NCI-H2171 treated with DMSO at 0.1 percent for 48 hours (cell line): ENCODE measurements at regions not wholly inside any gene's neighbourhood (a gene's known extent, or its start where the extent isn't known, plus 50 kb on each side); places are given as distances from the start of the nearest gene placed in this dataset.

ENCODE experiments used
- DNase-seq: peaks from one replicate; lab custom pipeline; 2025; lab: John Stamatoyannopoulos, UW

DNA sequence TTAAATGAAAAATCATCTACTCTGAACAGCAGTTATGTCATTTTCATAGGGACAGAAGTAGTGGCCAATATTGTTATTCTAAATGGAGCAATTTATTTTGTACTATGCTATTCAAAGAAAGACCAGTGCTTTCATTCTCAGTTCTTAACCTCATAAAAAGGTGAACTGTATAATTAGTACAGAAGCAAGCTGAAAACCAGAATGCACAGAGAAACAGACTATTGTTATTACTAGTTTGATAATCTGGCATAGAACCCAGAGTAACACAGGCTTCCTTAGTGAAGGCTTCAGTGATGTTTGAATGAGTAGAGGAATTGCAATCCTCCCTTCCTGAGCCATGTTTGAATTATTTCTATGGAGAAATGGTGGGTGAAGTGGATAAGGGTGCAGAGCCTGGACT, 131.6 kb upstream of the LRRC7 start:
- DNase-seq, result no peak

DNA sequence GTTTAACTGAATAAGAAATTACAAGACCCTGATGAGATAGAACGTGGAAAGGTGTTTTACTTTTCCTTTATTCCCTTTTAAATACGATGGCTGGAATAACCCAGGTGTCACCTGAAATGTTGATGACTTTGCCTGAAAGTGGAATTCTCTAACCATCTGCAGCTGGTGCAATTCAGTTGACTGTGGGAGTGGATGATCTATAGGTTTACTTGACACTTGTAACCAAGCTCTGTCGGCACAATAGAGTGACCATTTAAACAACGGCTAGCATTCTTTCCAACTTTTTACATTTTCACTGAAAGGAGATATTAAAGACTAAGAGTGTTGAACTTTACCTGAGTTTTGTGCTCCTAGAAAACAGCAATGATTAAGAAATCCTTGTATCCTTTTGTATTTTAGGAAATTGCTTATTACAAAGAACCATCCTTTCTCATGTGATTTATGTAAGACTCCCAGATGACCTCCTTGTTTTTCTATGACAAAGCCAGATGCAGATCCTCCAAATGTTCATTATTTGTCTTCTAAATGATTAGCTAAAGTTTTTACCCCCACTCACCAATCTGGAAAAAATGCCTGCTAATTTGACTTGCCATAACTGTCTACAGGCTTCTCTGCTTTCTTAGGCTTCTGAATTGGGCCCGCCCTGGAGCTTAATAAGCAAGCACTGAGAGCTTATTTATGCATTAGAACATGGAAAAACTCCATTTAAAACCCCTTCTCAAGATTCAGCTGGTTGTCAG, 129.5 kb upstream of the LRRC7 start:
- DNase-seq, result no peak

DNA sequence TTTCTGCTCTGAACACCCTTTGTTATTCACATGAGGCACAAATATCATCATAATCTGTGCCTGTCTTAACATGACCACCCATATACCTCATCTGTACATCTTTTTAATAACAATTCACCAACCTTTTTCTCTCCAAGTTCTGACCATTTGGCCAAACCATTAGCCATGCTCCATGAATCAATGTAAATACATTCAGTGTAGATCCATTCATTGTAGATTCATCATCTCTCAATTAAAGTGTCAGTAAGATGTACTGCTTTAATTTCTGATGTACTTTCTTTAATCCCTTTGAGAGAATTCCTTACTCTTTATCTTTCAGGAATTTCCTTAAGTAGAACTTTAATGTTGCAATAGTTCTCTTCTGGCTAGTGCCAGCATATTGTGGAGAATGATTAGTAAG, 126.2 kb upstream of the LRRC7 start:
- DNase-seq, result no peak

DNA sequence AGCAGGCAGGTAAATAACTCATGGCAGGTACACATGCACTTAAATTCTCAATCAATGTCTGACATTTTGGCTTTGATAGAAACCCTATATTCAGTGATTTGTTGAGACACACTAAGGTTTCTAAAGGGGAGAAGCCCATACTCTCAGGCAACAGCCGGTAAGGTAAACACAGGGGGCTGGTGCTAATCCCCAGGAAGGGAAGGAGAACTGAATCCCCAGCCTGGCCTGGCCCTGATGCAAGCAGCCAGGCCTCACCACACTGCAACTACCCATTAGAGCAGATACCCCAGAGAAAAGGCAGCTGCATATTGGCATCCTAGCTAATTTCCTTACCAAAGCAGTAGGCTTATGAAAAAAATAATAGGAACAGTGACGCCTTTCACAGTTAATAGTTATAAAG, 116.5 kb upstream of the LRRC7 start:
- DNase-seq, result no peak

DNA sequence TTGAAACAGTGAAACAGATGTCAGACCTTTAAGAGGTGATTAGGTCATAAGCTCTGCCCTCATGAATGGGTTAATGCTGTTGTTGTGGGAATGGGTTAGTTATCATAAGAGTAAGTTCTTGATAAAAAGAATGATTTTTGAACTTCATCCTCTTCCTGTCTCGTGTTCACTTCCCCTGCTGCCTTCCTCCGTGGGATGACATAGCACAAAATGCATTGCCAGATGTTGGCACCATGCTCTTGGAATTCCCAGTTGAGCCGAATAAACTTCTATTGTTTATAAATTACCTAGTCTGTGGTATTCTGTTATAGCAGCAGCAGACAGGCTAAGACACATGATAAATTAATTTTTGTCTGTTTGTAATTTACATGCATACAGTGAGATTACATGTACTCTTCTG, 112.0 kb upstream of the LRRC7 start:
- no peak for DNase-seq

DNA sequence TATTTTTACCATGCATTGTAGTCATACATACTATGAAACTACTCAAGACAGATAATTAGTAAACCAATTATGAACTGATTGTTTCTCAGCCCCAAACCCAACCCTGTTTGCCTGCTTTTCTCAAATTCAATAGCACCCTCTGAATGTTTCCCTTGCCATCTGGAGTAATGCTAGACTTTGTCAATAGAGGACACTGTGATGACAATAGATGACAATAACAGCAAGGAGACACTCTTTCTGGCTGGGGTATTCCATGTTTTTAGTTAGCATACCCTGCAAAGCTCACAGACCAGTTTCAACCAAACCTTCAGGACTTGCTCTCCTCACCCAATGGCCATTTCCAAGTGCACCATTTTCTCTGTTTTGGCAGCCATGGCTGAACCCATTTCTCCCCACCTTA, 108.5 kb upstream of the LRRC7 start:
- no peak for DNase-seq

DNA sequence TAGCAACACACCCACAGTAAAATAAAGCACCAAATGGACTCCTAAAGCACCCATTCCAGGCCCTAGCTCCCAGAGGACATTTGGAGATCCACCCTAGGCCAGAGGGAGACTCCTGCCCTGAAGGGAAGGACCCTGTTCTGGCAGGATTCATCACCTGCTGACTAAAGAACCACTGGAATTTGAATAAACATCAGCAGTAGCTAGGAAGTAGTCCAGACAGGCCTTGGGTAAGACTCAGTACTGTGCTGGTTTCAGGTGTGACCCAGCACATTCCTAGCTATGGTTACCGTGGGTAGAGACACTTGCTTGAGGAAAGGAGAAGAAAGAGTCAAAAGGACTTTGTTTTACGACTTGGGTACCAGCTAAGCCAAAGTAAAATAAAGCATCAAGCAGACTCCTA, 92.7 kb upstream of the LRRC7 start:
- DNase-seq, result no peak

DNA sequence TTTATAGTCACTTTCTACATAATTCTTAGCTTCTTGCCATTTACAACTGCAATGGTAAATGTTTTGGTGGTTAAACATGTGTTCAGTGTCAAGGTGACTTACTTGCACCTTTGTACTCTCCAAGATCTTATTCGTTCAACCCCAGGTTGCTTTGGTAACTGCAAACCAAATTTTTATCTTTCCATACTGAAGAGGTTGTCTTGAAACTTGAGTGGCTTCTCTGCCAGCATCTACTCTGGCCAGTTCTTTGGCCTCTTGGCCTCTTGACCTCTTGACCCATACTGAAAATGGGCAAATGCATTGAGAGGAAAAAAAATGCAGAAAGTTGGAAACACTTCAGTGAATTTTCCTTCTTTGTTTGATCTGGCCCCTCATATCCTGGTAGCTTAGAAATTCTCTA, 88.0 kb upstream of the LRRC7 start:
- no peak for DNase-seq

DNA sequence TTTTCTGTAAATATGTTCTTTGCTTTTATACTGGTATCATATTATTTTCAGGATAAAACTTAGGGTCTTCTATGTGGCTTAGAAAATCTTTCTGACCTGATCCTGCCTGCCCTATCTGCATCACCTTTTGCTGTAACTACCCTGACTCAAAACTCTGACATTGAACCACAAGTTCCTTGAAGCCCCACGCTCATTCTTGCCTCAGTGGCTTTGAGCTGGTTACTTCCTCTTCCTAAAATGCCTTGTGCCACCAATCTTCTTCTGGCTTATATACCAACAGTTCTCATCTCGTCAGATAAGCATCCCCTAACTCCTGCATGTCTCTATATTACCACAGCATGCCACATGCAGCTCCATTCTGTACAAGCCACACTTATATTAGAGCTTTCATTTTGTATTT, 84.5 kb upstream of the LRRC7 start:
- no peak for DNase-seq

DNA sequence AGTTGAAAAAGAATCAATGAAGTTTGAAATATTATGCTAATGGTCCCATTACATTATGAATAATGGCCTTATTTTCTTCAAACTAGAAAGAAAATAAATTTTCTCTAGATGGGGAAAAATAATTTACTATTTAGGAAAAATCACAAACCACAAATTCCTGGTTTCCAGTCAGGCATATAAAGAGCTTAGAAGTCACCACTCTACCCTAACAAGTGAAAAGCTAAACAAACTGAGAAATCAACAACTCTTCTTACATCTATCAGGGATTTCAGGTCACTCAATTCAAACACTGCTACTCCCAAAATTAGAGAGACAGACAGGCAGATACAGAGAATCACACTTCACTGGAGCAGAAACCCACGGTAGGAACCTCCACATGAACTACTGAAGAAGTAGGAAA, 82.1 kb upstream of the LRRC7 start:
- DNase-seq, result no peak

DNA sequence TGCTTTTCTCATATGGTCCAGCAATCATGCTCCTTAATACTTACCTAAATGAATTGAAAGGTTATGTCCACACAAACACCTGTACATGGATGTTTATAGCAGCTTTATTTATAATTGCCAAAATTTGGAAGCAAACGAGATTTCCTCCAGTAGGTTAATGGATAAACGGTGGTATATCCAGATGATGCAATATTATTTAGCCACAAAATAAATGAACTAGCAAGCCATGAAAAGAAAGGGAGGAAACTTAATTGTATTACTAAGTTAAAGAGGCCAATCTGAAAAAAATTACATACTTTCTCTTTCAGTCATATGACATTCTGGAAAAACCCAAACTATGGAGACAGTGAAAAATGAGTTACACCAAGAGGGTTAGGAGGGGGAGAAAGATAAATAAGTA, 76.3 kb upstream of the LRRC7 start:
- DNase-seq, result no peak

DNA sequence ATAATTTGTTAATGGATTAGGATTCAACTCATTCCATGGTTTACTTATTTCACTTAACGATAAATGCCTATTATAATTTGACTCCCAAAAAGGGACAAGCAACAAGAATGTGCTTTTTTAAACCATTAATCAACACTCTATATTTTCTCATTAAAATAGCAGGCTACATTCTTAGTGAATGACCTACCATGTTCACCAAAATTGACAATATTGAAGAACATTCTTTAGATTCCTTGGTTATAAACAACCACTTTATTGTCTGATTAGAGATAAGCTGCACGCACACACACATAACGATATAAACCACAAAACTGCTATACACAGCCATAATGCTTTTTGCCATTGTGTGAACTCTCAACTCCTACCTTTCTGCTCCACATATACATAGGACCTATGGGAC, 75.4 kb upstream of the LRRC7 start:
- no peak for DNase-seq

DNA sequence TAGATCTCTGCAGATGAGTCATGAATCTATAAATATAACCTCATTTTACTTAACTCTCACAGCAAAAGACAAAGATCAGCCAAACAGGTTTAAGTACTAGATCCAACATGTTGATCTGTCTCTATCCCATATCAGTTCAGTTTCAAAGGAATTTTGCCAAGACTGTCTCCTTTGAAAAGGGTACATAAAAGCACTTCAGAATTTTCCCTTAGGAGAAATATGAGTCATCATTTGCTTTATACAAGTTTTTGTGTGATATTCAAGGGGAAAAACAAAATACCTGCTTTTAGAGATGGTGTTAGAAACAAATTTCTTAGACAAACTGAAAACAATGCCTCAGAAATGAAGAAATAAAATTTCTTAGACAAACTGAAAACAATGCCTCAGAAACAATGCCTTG, 73.5 kb upstream of the LRRC7 start:
- no peak for DNase-seq

DNA sequence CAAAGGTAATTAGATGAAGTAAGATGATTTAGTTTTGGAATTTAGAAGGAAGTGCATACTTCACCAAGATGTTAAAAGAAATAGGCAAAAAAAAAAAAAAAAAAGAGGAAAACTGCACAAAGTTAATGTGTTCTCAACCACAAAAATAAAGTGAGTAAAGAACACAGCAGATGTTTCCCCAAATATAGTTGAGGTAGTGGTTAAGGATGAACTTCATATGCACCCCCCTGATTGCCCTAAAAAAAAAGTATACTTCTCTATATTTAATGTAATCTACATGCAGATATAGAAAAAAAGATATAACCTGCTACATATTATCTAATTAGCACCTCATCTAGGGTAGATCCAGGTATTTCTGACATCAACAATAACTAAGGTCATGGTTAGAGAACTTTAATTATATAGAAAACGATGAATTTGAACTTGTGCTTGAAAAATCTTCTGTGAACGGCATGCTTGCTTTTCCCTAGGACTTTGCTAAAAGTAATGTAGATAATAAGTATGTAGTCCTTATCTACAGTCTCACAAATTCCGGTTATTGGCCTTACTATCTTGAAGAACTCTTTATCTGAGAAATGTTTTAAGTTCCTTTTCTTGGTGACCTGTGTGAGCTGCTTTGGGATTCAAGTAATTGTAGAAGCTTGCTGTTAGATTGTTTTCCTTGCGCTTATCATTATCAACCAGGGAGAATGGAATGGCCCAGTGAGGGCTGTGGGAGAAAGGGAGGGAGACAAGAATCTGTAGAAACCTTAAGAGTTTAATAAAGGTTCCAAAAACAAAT, 70.1 kb upstream of the LRRC7 start:
- no peak for DNase-seq

DNA sequence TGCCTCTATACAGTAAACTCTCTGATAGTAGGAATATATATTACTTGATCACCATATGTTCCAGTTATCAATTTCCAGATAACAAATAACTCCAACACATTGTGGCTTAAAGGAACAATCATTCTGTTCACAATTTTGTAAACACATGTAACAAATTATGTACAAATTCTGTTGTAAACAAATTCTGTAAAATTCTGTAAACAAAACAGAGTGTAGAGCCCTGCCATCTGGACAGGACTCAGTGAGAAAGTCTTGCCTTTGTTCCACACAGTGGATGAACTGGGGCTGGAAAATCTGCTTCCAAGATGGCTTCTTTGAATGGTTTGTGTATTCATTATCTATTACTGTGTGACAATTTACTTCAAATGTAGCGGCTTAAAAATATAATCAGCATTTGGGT, 69.0 kb upstream of the LRRC7 start:
- DNase-seq, result no peak

DNA sequence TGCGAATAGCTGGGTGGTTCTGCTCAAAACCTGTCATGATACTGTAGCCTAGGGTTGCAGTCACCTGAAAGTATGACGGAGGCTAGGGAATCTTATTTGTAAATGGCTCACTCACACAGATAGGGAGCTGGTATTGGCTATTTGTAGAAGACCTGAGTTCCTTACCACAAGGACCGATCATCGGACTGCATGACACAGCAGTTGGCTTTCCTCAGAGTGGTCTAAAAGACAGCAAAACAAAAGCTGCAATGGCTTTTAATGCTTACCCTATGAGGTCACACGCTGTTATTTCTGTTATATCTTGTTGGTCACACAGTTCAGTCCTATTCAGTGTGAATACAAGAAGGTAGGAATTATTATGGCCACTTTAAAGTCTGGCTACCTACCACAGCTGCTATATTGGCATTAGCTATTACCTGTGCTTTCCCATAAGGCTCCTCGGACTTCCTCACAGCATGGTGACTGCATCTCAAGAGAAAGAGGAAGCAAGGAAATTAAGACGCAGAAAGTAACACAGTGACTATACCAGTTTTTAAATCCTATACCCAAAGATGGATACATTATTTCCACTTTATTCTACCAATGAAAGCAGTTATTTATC, 68.4 kb upstream of the LRRC7 start:
- DNase-seq, result no peak

DNA sequence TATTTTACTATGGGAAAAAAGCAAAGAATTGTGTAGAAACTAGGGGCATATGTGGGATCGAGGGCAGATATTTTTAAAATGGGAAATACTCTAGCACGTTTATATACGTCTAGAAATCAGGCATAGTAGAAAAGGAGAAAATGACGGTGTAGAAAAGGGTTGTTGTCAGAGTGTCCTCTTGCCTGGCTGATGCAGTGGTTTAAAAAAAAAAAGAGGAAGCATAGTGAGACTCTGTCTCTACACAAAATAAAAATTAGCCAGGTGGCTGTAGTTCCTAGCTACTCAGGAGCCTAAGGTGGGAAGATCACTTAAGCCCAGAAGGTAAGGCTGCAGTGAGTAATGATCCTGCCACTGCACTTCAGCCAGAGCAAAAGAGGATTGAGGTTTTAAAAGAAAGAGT, 64.7 kb upstream of the LRRC7 start:
- DNase-seq, result no peak

DNA sequence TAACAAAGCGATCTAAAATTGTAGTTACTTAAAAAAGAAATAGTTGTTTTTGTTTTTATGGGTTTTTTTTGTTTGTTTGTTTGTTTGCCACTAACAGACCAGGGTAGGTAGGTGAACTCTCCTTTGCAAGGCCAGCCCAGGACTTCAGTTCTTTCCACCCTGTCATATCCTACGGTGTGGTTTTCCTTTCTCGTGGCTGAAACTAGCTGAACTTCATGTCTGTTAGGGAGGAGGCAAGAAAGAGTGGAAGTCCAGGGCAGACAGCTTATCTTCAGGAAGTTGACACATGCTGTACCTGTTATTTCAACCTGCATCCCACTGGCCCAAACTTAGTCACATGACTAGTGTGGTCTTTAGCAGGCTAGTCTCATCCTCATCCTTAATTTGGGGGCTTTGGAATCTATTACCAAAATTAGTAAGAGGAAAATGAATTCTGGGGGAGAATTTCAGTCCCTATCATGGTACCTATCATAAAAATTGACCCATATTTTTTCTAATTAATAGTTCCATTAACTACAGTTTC, 62.9 kb upstream of the LRRC7 start:
- DNase-seq, result no peak

DNA sequence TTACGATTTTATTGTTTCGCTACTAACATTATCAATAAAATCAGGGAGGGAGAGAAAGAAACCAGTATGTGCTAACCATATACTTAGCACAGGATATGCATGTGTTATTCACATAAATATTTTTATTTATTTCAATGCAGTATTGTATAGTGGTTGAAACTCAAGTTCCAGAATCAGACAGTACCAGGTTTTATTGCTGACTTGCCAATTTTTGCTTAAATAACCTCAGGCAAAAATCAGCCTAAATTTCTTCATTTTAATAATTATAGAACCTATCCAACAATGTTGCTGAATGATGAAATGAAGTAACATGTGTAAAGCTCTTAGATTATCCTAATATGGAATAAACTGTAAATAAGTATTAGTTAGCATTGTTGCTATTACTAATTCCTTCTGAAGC, 61.4 kb upstream of the LRRC7 start:
- no peak for DNase-seq

DNA sequence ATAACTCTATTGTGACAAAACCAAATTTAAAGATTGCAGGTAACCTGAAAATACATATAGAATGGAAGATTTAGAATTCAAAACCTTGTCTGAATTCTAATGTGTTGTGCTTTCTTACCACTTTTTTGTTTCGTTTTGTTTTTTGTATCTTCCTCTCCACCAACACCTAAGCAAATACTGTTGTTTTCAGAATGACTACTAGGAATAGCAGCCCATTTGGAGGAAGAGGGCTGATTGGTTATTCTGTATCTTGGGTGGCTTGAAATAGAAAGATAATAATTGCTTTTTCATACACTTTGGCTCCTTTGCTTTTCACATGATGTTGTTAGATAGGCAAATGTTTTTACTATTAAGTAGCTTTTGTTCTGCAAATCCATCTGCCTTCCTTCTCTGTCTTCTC, 61.0 kb upstream of the LRRC7 start:
- no peak for DNase-seq

DNA sequence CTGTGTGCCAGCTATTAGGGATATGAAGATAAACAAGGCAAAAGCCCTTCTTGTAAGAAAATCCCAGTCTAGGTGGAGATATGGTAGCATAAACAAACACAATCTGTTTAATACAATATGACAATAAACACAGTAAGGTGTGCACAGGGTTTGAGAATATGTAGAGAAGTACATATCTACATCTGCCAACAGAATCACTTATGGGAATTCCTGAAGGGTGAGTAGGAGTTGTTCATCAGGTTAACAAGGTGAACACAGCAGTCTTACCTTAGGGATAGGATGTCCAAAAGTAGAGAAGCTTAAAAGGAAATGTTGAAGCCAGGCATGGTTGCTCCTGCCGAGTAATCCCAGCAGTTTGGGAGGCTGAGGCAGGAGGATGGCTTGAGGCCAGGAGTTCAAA, 57.7 kb upstream of the LRRC7 start:
- no peak for DNase-seq

DNA sequence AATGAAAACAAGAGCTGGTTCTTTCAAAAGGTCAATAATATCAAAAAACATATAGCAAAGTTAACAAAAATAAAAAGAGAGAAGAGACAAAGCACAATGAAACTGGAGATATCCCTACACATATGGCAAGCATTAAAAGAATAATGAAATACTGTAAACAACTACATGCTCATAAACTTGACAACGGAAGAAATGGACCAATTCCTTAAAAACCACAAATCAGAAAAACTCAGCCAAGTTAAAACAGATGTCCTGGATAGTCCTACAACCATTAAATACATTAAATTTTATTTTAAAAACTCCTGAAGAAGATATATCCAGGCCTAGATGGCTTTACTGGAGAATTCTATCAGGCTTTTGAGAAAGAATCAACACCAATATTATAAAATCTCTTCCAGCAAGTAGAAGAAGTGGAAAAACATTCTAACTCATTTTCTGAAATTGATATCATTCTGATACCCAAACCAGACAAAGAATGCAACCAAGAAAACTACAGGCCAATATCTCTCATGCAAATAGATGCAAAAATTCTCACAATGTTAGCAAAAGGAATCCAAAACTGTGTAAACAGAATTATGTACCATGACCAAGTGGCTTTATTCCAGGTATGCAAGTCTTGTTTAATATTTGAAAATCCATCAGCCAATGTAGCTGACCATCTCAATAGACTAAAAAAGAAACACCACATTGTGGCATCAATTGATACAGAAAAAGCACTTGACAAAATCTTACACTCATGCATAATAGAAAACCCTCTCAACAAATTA, 56.1 kb upstream of the LRRC7 start:
- no peak for DNase-seq

DNA sequence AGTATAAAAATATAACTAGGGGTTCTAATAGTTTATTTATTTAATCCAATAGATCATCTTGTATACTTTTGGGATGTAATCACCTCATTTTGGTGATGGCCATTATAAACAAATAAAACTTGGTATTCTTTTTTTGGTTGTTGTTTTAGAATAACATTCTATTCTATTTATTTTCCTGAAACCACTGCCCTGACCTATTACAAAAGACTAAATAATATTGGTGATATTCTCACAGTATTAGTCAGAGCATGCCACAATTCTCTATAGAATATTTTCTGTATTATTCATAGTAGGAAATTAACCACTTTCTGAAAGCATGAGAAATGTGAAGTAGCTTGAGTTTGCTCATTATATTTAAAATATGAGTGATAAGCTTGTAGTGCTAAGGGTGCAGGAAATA, 54.1 kb upstream of the LRRC7 start:
- no peak for DNase-seq
